H1 (cell line): ENCODE measurements at regions not wholly inside any gene's neighbourhood (a gene's known extent, or its start where the extent isn't known, plus 50 kb on each side); places are given as distances from the start of the nearest gene placed in this dataset.

ENCODE experiments used
- CTCF ChIA-PET: fragments of 300-600 bp; sonication (Branson Sonifier 250); formaldehyde crosslinking; loops from one replicate; lab custom pipeline; 2021; ENCODE audit not compliant: partially characterized antibody; lab: Charles Lee
- POLR2A ChIA-PET: fragments of 300-600 bp; sonication (Branson Sonifier 250); formaldehyde crosslinking; loops from one replicate; lab custom pipeline; 2021; ENCODE audit warnings: inconsistent platforms; ENCODE audit not compliant: partially characterized antibody; lab: Charles Lee
- DNase-seq, 2 experiments: peaks; one replicate each; pipeline versions ENCODE4 v3.0.0 to v3.0.0-alpha.2; 2010 to 2022; ENCODE audit warnings: low spot score in 2 of 2, low read depth in 1 of 2, mixed read lengths in 1 of 2
- FAIRE-seq: peaks from 2 replicates; lab custom pipeline; 2011; peaks lifted over from hg19 to GRCh38; lab: Jason Lieb, UNC
- H2AFZ ChIP-seq: 2 replicates; pipeline ENCODE4 v1.8.1; 2012; ENCODE audit warnings: low read length, inconsistent platforms
- H2AK5ac ChIP-seq: 2 replicates; pipeline ENCODE4 v1.6.1; 2013; ENCODE audit warnings: low read depth, low read length
- H2BK120ac ChIP-seq: replicated peaks from 2 replicates; pipeline ENCODE3; 2013; ENCODE audit warnings: low read depth, low read length, inconsistent platforms
- H2BK12ac ChIP-seq: 2 replicates; pipeline ENCODE4 v1.6.1; 2013; ENCODE audit warnings: low read depth, low read length
- H2BK15ac ChIP-seq: 2 replicates; pipeline ENCODE4 v1.6.1; 2013; ENCODE audit warnings: low read length
- H2BK20ac ChIP-seq: 2 replicates; pipeline ENCODE4 v1.6.1; 2013; ENCODE audit warnings: low read length
- H2BK5ac ChIP-seq: 2 replicates; pipeline ENCODE4 v1.6.1; 2013; ENCODE audit warnings: low read depth, low read length
- H3K14ac ChIP-seq: 2 replicates; pipeline ENCODE4 v1.6.1; 2013; ENCODE audit warnings: inconsistent platforms; ENCODE audit not compliant: insufficient read length
- H3K18ac ChIP-seq: 2 replicates; pipeline ENCODE4 v1.6.1; 2013; ENCODE audit warnings: low read length; ENCODE audit errors: extremely low read depth
- H3K23ac ChIP-seq: 2 replicates; pipeline ENCODE4 v1.6.1; 2013; ENCODE audit warnings: inconsistent platforms; ENCODE audit not compliant: insufficient read length
- H3K23me2 ChIP-seq: 2 replicates; pipeline ENCODE4 v1.6.1; 2013; ENCODE audit warnings: low read depth, low read length
- H3K27ac ChIP-seq: 2 replicates; pipeline ENCODE4 v1.6.1; 2011; ENCODE audit warnings: low read depth, low read length, inconsistent platforms
- H3K27me3 ChIP-seq, 4 experiments: replicated peaks in 1 of 4; 1 replicate in 1 of 4; 2 replicates in 3 of 4; pipeline versions ENCODE4 v1.6.1 to v1.8.1; 2011 to 2013; ENCODE audit warnings: low read length in 3 of 4, mild to moderate bottlenecking in 3 of 4, inconsistent platforms in 2 of 4, mixed read lengths in 2 of 4, moderate library complexity in 1 of 4; ENCODE audit not compliant: control insufficient read depth in 3 of 4, insufficient read depth in 3 of 4; ENCODE audit errors: extremely low read depth in 1 of 4
- H3K36me3 ChIP-seq, 4 experiments: 2 replicates each; pipeline versions ENCODE4 v1.6.1 to v1.8.1; 2011 to 2013; ENCODE audit warnings: mild to moderate bottlenecking in 4 of 4, low read length in 3 of 4, moderate library complexity in 2 of 4, control low read depth in 1 of 4, inconsistent platforms in 1 of 4; ENCODE audit not compliant: insufficient read depth in 4 of 4, control insufficient read depth in 2 of 4
- H3K4ac ChIP-seq: replicated peaks from 2 replicates; pipeline ENCODE3; 2013; ENCODE audit warnings: low read length, low read depth, mixed read lengths, inconsistent platforms; ENCODE audit not compliant: insufficient read length
- H3K4me1 ChIP-seq, 4 experiments: replicated peaks in 1 of 4; 1 replicate in 1 of 4; 2 replicates in 3 of 4; pipeline versions ENCODE4 v1.6.1 to v1.8.1; 2011 to 2013; ENCODE audit warnings: low read length in 3 of 4, inconsistent platforms in 2 of 4, mixed read lengths in 1 of 4; ENCODE audit not compliant: insufficient read depth in 4 of 4, control insufficient read depth in 3 of 4
- H3K4me2 ChIP-seq, 2 experiments: 2 replicates each; pipeline versions ENCODE4 v1.6.1 to v1.8.1; 2011 to 2013; ENCODE audit warnings: low read depth in 2 of 2, low read length in 2 of 2, control low read depth in 1 of 2, inconsistent platforms in 1 of 2, mild to moderate bottlenecking in 1 of 2; ENCODE audit not compliant: insufficient read depth in 1 of 2
- H3K4me3 ChIP-seq, 4 experiments: fragments of 200-600, 300-600 bp in 1 of 4; sonication (generic), shearing (Covaris generic), sonication (Bioruptor Twin) in 1 of 4; 2 replicates each; pipeline versions ENCODE4 v1.5.1 to v1.8.1; 2011 to 2016; ENCODE audit warnings: low read length in 4 of 4, low read depth in 3 of 4, control low read depth in 2 of 4, inconsistent platforms in 2 of 4, mild to moderate bottlenecking in 2 of 4, mixed read lengths in 1 of 4, moderate library complexity in 1 of 4; ENCODE audit not compliant: insufficient read depth in 2 of 4; ENCODE audit errors: extremely low read depth in 1 of 4
- H3K56ac ChIP-seq: replicated peaks from 2 replicates; pipeline ENCODE3; 2013; ENCODE audit warnings: low read depth, mild to moderate bottlenecking, mixed read lengths, low read length, inconsistent platforms; ENCODE audit not compliant: insufficient read length
- H3K79me1 ChIP-seq: 2 replicates; pipeline ENCODE4 v1.6.1; 2013; ENCODE audit warnings: low read depth, low read length, control low read depth
- H3K79me2 ChIP-seq, 2 experiments: 2 replicates each; pipeline versions ENCODE4 v1.6.1 to v1.8.1; 2012 to 2013; ENCODE audit warnings: low read length in 2 of 2, mild to moderate bottlenecking in 2 of 2, inconsistent platforms in 1 of 2; ENCODE audit not compliant: insufficient read depth in 2 of 2, control insufficient read depth in 1 of 2
- H3K9ac ChIP-seq, 4 experiments: replicated peaks in 1 of 4; 1 replicate in 1 of 4; 2 replicates in 3 of 4; pipeline versions ENCODE4 v1.6.1 to v1.8.1; 2011 to 2013; ENCODE audit warnings: low read depth in 3 of 4, low read length in 3 of 4, control low read depth in 2 of 4, mild to moderate bottlenecking in 2 of 4, moderate library complexity in 2 of 4, inconsistent platforms in 1 of 4; ENCODE audit errors: extremely low read depth in 1 of 4
- H3K9me3 ChIP-seq, 2 experiments: 2 replicates each; pipeline versions ENCODE4 v1.6.1 to v1.8.1; 2012 to 2013; ENCODE audit warnings: mild to moderate bottlenecking in 2 of 2, moderate library complexity in 2 of 2, control low read depth in 1 of 2, inconsistent platforms in 1 of 2, low read depth in 1 of 2, low read length in 1 of 2, mixed read lengths in 1 of 2; ENCODE audit not compliant: insufficient read depth in 2 of 2
- H4K20me1 ChIP-seq, 2 experiments: replicated peaks in 1 of 2; 2 replicates each; pipeline versions ENCODE3 to v1.8.1; 2011 to 2013; ENCODE audit warnings: inconsistent platforms in 2 of 2, low read length in 2 of 2, mild to moderate bottlenecking in 1 of 2; ENCODE audit not compliant: insufficient read depth in 2 of 2, control insufficient read depth in 1 of 2
- H4K5ac ChIP-seq: 2 replicates; pipeline ENCODE4 v1.6.1; 2013; ENCODE audit warnings: low read length, low read depth, mixed read lengths, inconsistent platforms; ENCODE audit not compliant: insufficient read length
- H4K8ac ChIP-seq: 2 replicates; pipeline ENCODE4 v1.8.0; 2013; ENCODE audit warnings: mild to moderate bottlenecking, moderate library complexity, low read length, inconsistent platforms; ENCODE audit not compliant: insufficient read depth; ENCODE audit errors: extremely low read depth
- H4K91ac ChIP-seq: replicated peaks from 2 replicates; pipeline ENCODE3; 2013; ENCODE audit warnings: low read length, mixed read lengths, inconsistent platforms; ENCODE audit not compliant: insufficient read length
- CBX5 ChIP-seq: fragments of 300-800, 300-1000 bp; sonication (generic); IDR thresholded peaks from 2 replicates; pipeline ENCODE4 v1.7.1; 2016; ENCODE audit warnings: antibody characterized with exemption, low read length, low read depth
- CEBPB ChIP-seq: IDR thresholded peaks from 2 replicates; pipeline ENCODE4 v1.6.1; 2012; ENCODE audit warnings: low read depth, low read length
- E2F6 ChIP-seq: IDR thresholded peaks from 2 replicates; pipeline ENCODE4 v1.6.1; 2012; ENCODE audit warnings: inconsistent platforms
- GTF2F1 ChIP-seq: IDR thresholded peaks from 2 replicates; pipeline ENCODE4 v1.6.1; 2012; ENCODE audit warnings: low read depth, low read length, improper control_type of control experiment, borderline replicate concordance
- NANOG ChIP-seq: IDR thresholded peaks from 2 replicates; pipeline ENCODE4 v1.6.1; 2011; ENCODE audit warnings: low read length, low read depth, mild to moderate bottlenecking, inconsistent platforms; ENCODE audit not compliant: insufficient read depth, poor library complexity, severe bottlenecking
- SP2 ChIP-seq: IDR thresholded peaks from 2 replicates; pipeline ENCODE4 v1.6.1; 2012; ENCODE audit warnings: mild to moderate bottlenecking, low read length, inconsistent platforms
- ZNF274 ChIP-seq: IDR thresholded peaks from 2 replicates; pipeline ENCODE4 v1.7.0; 2012; ENCODE audit warnings: low read length, borderline replicate concordance; ENCODE audit errors: extremely low read depth

GRCh38 chr13:64197232-64197631 lies 2781.6 kb upstream of the PCDH20 start:
- Histone ChIP-seq H3K27me3 (no peaks in the 10 kb centered on the region), H2BK5ac (no peak overlapping the region), H4K8ac (no peak overlapping the region), H3K4me3 (no peak overlapping the region), H3K23me2 (no peaks in the 10 kb centered on the region), H3K23ac (no peak overlapping the region), H3K4ac (no peak overlapping the region), H3K4me2 (no peak overlapping the region)
- no peak for DNase-seq
- TF ChIP-seq NANOG = no peak
- TF ChIP-seq CBX5 = no peak
- no peak for TF ChIP-seq SP2
- no peak for TF ChIP-seq ZNF274
- TF ChIP-seq CEBPB = no peak
- no peak for TF ChIP-seq E2F6
- no peak for TF ChIP-seq GTF2F1
- TF ChIP-seq, all 59 proteins: peak for 0
- Histone ChIP-seq H4K91ac (no peak overlapping the region), H3K9ac (no peak overlapping the region), H2AK5ac (no peak overlapping the region), H3K79me1 (no peaks in the 10 kb centered on the region), H3K79me2 (no peaks in the 10 kb centered on the region), H3K36me3 (no peaks in the 10 kb centered on the region), H2BK15ac (no peak overlapping the region), H2AFZ (no peak overlapping the region), H3K56ac (no peak overlapping the region), H2BK20ac (no peak overlapping the region), H4K5ac (no peak overlapping the region), H2BK12ac (no peak overlapping the region), H3K14ac (no peak overlapping the region), H2BK120ac (no peak overlapping the region), H3K27ac (no peak overlapping the region), H4K20me1 (no peaks in the 10 kb centered on the region), H3K4me1 (no peaks in the 10 kb centered on the region), H3K9me3 (no peaks in the 10 kb centered on the region), H3K18ac (no peak overlapping the region)
- POLR2A ChIA-PET = no interaction called here
- no peak for FAIRE-seq
- CTCF ChIA-PET = no interaction called here
